ENCODE measurements at regions not wholly inside any gene's neighbourhood (a gene's known extent, or its start where the extent isn't known, plus 50 kb on each side); places are given as distances from the start of the nearest gene placed in this dataset.

GRCh38 chr13:85080691-85081090 is 718.5 kb downstream of the SLITRK6 start:
- no peak for ATAC-seq (ENCODE audit: low read depth)
- Histone ChIP-seq H3K4me2 (ENCODE audit: low read depth, low read length) (no peak overlapping the region), H2BK120ac (ENCODE audit: low read depth, low read length) (no peak overlapping the region), H3K27ac (ENCODE audit: insufficient read depth, low read length) (no peak overlapping the region), H4K5ac (ENCODE audit: low read depth, low read length) (no peak overlapping the region), H3K79me1 (ENCODE audit: low read depth in 1 of 2, low read length in 2 of 2) (no peaks in the 10 kb centered on the region), H4K91ac (ENCODE audit: insufficient read depth, low read depth, low read length) (no peak overlapping the region), H3K23ac (ENCODE audit: low read depth, low read length) (no peak overlapping the region), H3K18ac (ENCODE audit: low read depth, low read length) (no peak overlapping the region), H2BK5ac (ENCODE audit: low read depth, low read length, poor library complexity, severe bottlenecking) (no peak overlapping the region), H2AK9ac (replicated peaks; ENCODE audit: low read depth, low read length, poor library complexity) (no peak overlapping the region), H2AK5ac (ENCODE audit: low read depth, low read length) (no peak overlapping the region), H3K56ac (ENCODE audit: extremely low read depth, insufficient read depth, low read length) (no peak overlapping the region), H3K4ac (ENCODE audit: low read depth, low read length) (no peak overlapping the region), H3K27me3 (ENCODE audit: control insufficient read depth, insufficient read depth, low read length) (no peaks in the 10 kb centered on the region), H2AFZ (replicated peaks; ENCODE audit: low read length, poor library complexity) (no peak overlapping the region), H2BK20ac (ENCODE audit: low read depth, low read length) (no peak overlapping the region), H3K4me1 (ENCODE audit: control insufficient read depth, insufficient read depth, low read length) (no peaks in the 10 kb centered on the region), H3K9ac (ENCODE audit: low read depth, low read length) (no peak overlapping the region), H4K8ac (ENCODE audit: low read depth in 2 of 2, low read length in 2 of 2) (no peak overlapping the region), H3K14ac (replicated peaks; ENCODE audit: low read depth, low read length) (no peak overlapping the region), H4K20me1 (ENCODE audit: insufficient read depth, low read length) (no peaks in the 10 kb centered on the region), H3K9me3 (ENCODE audit: control insufficient read depth, insufficient read depth, low read length) (no peaks in the 10 kb centered on the region), H3K9me1 (ENCODE audit: insufficient read depth, low read length) (no peaks in the 10 kb centered on the region), H3K4me3 (ENCODE audit: insufficient read depth, low read depth, low read length) (no peak overlapping the region), H3K36me3 (ENCODE audit: control insufficient read depth, insufficient read depth, low read length) (no peaks in the 10 kb centered on the region), H2BK15ac (ENCODE audit: low read depth, low read length) (no peak overlapping the region)
- ChIA-PET CTCF (no interaction called here), POLR2A (ENCODE audit: unreplicated experiment) (no interaction called here)
- DNase-seq, result no peak
- intact Hi-C loops (cut with micrococcal nuclease), result no loop called here
- BruUV-seq (replicated peaks), result no TSS peak
- no peak for TF ChIP-seq RCOR1 (IDR thresholded peaks at IDR 0.05; ENCODE audit: insufficient replicate concordance, low read length)
- no peak for TF ChIP-seq NFE2L2 (IDR thresholded peaks at IDR 0.05; ENCODE audit: low read depth, low read length)
- no peak for TF ChIP-seq CEBPB (IDR thresholded peaks at IDR 0.05; ENCODE audit: low read depth, low read length)
- TF ChIP-seq MAZ (IDR thresholded peaks at IDR 0.05; ENCODE audit: borderline replicate concordance, low read depth, low read length), result no peak
- TF ChIP-seq POLR2A (IDR thresholded peaks at IDR 0.05; ENCODE audit: low read depth, low read length), result no peak
- no peak for TF ChIP-seq ELK1 (IDR thresholded peaks at IDR 0.05; ENCODE audit: borderline replicate concordance, low read depth, low read length)
- TF ChIP-seq, protein P1, sequence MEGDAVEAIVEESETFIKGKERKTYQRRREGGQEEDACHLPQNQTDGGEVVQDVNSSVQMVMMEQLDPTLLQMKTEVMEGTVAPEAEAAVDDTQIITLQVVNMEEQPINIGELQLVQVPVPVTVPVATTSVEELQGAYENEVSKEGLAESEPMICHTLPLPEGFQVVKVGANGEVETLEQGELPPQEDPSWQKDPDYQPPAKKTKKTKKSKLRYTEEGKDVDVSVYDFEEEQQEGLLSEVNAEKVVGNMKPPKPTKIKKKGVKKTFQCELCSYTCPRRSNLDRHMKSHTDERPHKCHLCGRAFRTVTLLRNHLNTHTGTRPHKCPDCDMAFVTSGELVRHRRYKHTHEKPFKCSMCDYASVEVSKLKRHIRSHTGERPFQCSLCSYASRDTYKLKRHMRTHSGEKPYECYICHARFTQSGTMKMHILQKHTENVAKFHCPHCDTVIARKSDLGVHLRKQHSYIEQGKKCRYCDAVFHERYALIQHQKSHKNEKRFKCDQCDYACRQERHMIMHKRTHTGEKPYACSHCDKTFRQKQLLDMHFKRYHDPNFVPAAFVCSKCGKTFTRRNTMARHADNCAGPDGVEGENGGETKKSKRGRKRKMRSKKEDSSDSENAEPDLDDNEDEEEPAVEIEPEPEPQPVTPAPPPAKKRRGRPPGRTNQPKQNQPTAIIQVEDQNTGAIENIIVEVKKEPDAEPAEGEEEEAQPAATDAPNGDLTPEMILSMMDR (conservative IDR thresholded peaks at IDR 0.05; ENCODE audit: low read depth, low read length), result no peak
- no peak for TF ChIP-seq CHD1 (IDR thresholded peaks at IDR 0.05; ENCODE audit: low read depth, low read length)
- TF ChIP-seq, protein P2, sequence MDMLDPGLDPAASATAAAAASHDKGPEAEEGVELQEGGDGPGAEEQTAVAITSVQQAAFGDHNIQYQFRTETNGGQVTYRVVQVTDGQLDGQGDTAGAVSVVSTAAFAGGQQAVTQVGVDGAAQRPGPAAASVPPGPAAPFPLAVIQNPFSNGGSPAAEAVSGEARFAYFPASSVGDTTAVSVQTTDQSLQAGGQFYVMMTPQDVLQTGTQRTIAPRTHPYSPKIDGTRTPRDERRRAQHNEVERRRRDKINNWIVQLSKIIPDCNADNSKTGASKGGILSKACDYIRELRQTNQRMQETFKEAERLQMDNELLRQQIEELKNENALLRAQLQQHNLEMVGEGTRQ (IDR thresholded peaks at IDR 0.05; ENCODE audit: low read depth, low read length), result no peak
- TF ChIP-seq BHLHE40 (IDR thresholded peaks at IDR 0.05; ENCODE audit: low read depth, low read length), result no peak
- no peak for TF ChIP-seq MXI1 (IDR thresholded peaks at IDR 0.05; ENCODE audit: borderline replicate concordance, low read depth, low read length)
- no peak for TF ChIP-seq RAD21 (IDR thresholded peaks at IDR 0.05; ENCODE audit: low read length)
- no peak for TF ChIP-seq RFX5 (IDR thresholded peaks at IDR 0.05; ENCODE audit: low read depth, low read length)
- TF ChIP-seq FOS (IDR thresholded peaks at IDR 0.05; ENCODE audit: low read depth, low read length), result no peak
- no peak for TF ChIP-seq MAFK (IDR thresholded peaks at IDR 0.05; ENCODE audit: low read depth, low read length)
- TF ChIP-seq SMC3 (IDR thresholded peaks at IDR 0.05; ENCODE audit: low read depth, low read length), result no peak
- dilution Hi-C loops (cut with HindIII; ENCODE audit: low sequenced_read_pairs, unreplicated experiment), result no loop called here
- no CpG with 5 or more reads among the region's 1 CpG for WGBS, 2 experiments (ENCODE audit: extremely low coverage in 2 of 2, insufficient read length in 1 of 2)
- in situ Hi-C loops (cut with MboI; ENCODE audit: low sequenced_read_pairs), result no loop called here

Data from IMR-90 (cell line).